Eye (tissue), 1 donor: ENCODE measurements at regions not wholly inside any gene's neighbourhood (a gene's known extent, or its start where the extent isn't known, plus 50 kb on each side); places are given as distances from the start of the nearest gene placed in this dataset.
A peak's percentile ranks its signal among the peaks of the same experiment; 100 is the strongest.
"Not testable (repeated sequence)": the region's sequence is repeated elsewhere in the genome, so short reads cannot be mapped to it uniquely, and the experiment has no call there.

Experiments used
- DNase-seq: peaks from one replicate; pipeline ENCODE4 v3.0.0-alpha.2; 2015

GRCh38 chr18:30432349-30432748 is 610.2 kb downstream of the DSC3 start:
- no peak for DNase-seq

- DNase-seq: not testable (repeated sequence)
Observed at GRCh38 chr18:30419399-30419798, 623.1 kb downstream of the DSC3 start.

GRCh38 chr18:30415903-30416302 is 626.6 kb downstream of the DSC3 start:
- no peak for DNase-seq

DNA sequence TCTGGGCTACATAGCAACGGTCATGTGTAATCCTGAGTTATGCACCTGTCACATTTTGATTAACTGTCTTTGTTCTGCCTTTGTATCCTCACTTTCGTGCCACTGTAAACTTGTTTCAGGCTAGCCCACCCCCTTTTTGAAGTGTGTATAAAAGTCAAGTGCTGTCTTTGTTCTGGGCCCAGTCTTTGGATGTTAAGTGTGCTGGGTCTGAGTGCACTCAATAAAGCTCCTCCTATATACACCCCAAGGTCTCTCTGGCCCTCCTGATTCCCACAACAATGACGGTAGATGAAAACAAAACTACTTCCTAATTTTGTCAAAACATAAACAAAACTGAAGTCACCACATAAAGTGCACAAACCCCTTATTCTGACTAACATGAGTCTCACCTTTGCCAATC is 633.4 kb downstream of the DSC3 start:
- no peak for DNase-seq

DNA sequence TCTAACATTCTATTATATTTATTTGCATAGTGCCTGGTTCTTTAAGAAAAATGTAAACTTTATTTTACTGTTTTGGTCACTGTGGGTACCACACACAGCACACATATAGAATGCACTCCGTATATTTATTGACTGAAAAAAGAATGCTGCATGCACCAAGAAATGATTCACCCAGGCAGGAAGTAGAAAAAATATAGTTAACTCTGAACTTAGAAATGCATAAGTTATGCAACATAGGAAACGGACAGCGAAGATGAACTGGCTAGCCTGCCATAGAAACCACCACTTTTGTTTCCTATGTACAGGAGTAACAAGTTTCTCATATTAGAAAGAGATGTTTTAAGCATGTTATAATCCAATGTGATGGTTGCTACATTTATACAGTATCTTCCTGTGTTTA is 635.8 kb downstream of the DSC3 start:
- no peak for DNase-seq

DNA sequence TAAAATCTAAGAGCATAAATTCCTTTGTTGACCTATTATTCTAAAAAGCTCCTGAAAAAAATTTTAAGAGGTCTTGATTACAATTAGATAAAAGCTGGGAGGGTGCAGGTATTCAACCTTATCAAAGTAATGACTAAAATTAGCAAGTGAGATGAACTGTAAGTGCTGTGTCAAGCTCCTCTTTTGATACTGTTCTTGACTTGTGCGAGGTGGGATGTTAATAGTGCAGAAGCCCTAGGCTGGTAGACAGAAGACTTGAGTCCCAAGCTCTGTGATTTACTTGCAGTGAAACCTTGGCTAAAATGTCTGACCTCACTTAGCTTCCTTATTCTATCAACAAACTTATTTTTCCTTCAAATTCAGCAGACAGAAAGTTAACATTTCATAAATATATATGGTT is 637.5 kb downstream of the DSC3 start:
- peak; percentile 2 for DNase-seq

GRCh38 chr18:30404422-30404821 is 638.1 kb downstream of the DSC3 start:
- peak; percentile 52 for DNase-seq

- no peak for DNase-seq
Observed at GRCh38 chr18:30403278-30403677, 639.3 kb downstream of the DSC3 start.

DNA sequence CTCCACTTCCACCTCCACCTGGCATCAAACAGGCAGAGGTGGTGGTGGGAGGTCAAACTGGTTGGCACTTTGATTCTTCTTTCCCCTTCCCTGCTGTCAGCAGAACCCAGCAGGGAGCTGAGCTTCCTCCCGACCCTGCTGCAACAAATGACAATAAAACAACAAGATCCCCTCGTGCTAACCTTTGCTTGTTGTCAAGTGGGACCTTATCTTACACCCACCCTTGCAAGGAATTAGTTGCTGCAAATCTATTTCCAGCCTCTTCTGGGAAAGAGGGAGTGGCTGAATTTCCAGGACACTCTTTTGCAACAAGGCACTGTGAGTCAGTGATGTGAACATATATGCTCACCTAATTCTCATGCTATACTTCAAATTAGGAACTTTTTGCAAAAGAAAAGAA is 655.1 kb downstream of the DSC3 start:
- DNase-seq: no peak

- no peak for DNase-seq
Observed at GRCh38 chr18:30386624-30387023, 655.9 kb downstream of the DSC3 start.

- DNase-seq: no peak
Observed at GRCh38 chr18:30385684-30386083, 656.9 kb downstream of the DSC3 start.

GRCh38 chr18:30381826-30382225 is 660.7 kb downstream of the DSC3 start:
- no peak for DNase-seq

GRCh38 chr18:30378097-30378496 is 664.4 kb downstream of the DSC3 start:
- DNase-seq: peak; percentile 3

DNA sequence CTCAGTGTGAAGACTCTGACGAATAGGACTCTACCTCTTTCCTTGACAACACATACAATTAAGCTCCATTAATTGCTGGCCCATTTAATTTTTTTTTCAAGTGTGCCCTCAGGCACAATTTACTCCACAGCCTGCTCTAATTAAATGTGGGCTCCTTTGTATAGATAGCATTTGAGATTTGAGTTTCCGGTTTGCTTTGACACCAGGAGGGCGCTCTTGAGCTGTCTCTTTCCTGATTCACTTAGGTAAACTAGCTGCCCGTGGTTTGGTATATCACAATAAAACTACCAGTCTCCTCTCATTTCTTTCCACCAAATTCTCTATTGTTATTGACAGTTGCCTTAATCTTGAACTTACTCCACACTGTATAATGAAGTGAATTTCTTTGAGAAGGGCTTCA is 666.0 kb downstream of the DSC3 start:
- no peak for DNase-seq

- no peak for DNase-seq
Observed at GRCh38 chr18:30361864-30362540, 680.5 kb downstream of the DSC3 start.

- no peak for DNase-seq
Observed at GRCh38 chr18:30359521-30359920, 683.0 kb downstream of the DSC3 start.

DNA sequence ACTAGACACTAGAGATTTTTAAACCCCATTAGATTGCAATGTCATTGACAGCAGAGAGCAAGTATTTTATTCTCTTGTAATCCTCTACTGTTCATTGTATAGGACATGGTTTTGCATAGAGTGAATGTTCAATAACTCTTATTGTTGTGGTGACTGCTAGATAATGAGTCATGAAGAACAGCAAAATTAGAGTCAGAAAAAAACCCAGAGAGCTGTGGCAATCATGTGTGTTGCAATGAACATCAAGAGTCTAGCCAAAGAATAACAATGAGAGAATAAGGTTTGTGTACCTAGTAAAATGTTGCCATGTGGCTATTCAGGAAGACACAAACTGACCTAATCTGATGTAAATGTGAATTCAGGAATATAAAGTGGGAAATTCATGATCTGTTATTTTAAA is 684.0 kb downstream of the DSC3 start:
- no peak for DNase-seq

- no peak for DNase-seq
Observed at GRCh38 chr18:30352551-30353168, 689.9 kb downstream of the DSC3 start.

- DNase-seq: no peak
Observed at GRCh38 chr18:30350263-30350662, 692.3 kb downstream of the DSC3 start.

DNA sequence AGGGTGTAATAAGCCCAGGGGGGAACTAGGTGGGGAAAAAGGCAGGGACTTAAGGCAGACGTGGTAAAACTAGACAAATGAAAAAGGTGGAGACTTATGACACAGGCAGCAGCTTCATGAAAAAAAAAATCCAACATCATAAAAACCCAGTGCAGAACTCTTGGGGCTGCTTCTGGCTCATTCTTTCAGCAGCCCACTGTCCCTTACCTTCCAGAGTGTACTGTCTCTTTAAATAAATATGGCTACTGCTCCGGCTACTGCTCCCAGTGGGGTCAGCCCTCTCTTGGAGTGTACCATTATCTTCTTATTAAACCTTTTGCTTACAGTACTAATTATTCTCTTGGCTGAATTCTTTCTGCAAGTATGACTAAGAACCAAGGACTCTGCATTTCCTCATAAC is 699.5 kb downstream of the DSC3 start:
- no peak for DNase-seq

- no peak for DNase-seq
Observed at GRCh38 chr18:30342675-30343074, 699.9 kb downstream of the DSC3 start.

- DNase-seq: no peak
Observed at GRCh38 chr18:30334781-30335180, 707.8 kb downstream of the DSC3 start.

GRCh38 chr18:30333310-30333709 is 709.2 kb downstream of the DSC3 start:
- DNase-seq: no peak

- DNase-seq: no peak
Observed at GRCh38 chr18:30328839-30329238, 713.7 kb downstream of the DSC3 start.

- no peak for DNase-seq
Observed at GRCh38 chr18:30302181-30302580, 740.4 kb downstream of the DSC3 start.
